ENCODE measurements at regions not wholly inside any gene's neighbourhood (a gene's known extent, or its start where the extent isn't known, plus 50 kb on each side); places are given as distances from the start of the nearest gene placed in this dataset.

DNA sequence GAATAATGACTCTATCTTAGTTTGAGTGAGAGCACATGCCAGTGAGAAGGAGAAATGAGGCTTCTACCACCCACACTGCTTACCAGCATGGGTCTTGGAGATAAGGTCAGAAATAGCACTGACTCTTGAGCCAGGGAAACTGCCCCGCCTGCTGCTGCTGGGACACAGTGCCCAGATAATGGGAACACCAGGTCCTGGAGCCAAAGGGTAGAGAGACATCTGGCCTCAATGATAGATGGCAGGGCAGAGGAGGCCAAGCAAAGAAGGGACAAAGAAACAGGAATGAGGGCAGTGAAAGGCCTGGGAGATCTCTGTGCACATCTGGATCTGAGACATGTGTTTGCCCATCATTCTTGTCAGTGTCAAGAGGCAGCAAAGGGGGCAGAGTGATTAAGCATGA, 97.4 kb downstream of the MIS18A start:
- peaks cover 37% of the 10 kb centered on the region for H3K27me3 ChIP-seq (replicated peaks; ENCODE audit: insufficient read depth, low read depth, low read length, poor library complexity)
- DNase-seq (ENCODE audit: low spot score), result no peak
- no TSS peak for BruUV-seq (replicated peaks)
- TF ChIP-seq EZH2 (IDR thresholded peaks at IDR 0.05; ENCODE audit: borderline replicate concordance, low read depth, low read length, poor library complexity, severe bottlenecking) (no peak), CTCF (conservative IDR thresholded peaks at IDR 0.05; ENCODE audit: low read depth, low read length) (no peak)
- no peak overlapping the region for H3K27ac ChIP-seq (ENCODE audit: low read depth, low read length, poor library complexity, severe bottlenecking)
- intact Hi-C loops (cut with micrococcal nuclease; ENCODE audit: unreplicated experiment), result no loop called here
- H3K4me3 ChIP-seq (ENCODE audit: low read depth, low read length, poor library complexity, severe bottlenecking), result no peak overlapping the region
- no peaks in the 10 kb centered on the region for H3K9me3 ChIP-seq (ENCODE audit: low read depth, low read length, poor library complexity, severe bottlenecking)
- CTCF ChIA-PET, result no interaction called here
- POLR2A ChIA-PET (ENCODE audit: low non-redundant PET), result no interaction called here
- H3K4me1 ChIP-seq (ENCODE audit: insufficient read depth, low read length, poor library complexity, severe bottlenecking), result no peaks in the 10 kb centered on the region
- no peaks in the 10 kb centered on the region for H3K36me3 ChIP-seq (ENCODE audit: insufficient read depth, low read length, poor library complexity, severe bottlenecking)

GRCh38 chr21:32174819-32175218, 104.0 kb downstream of the MIS18A start:
- no peaks in the 10 kb centered on the region for H3K9me3 ChIP-seq (ENCODE audit: low read depth, low read length, poor library complexity, severe bottlenecking)
- POLR2A ChIA-PET (ENCODE audit: low non-redundant PET), result no interaction called here
- TF ChIP-seq CTCF (conservative IDR thresholded peaks at IDR 0.05; ENCODE audit: low read depth, low read length), result no peak
- TF ChIP-seq EZH2 (IDR thresholded peaks at IDR 0.05; ENCODE audit: borderline replicate concordance, low read depth, low read length, poor library complexity, severe bottlenecking), result no peak
- H3K4me1 ChIP-seq (ENCODE audit: insufficient read depth, low read length, poor library complexity, severe bottlenecking), result no peaks in the 10 kb centered on the region
- H3K27ac ChIP-seq (ENCODE audit: low read depth, low read length, poor library complexity, severe bottlenecking), result no peak overlapping the region
- DNase-seq (ENCODE audit: low spot score), result no peak
- CTCF ChIA-PET, result no interaction called here
- H3K27me3 ChIP-seq (replicated peaks; ENCODE audit: insufficient read depth, low read depth, low read length, poor library complexity), result peaks cover 44% of the 10 kb centered on the region
- BruUV-seq (replicated peaks), result no TSS peak
- no peak overlapping the region for H3K4me3 ChIP-seq (ENCODE audit: low read depth, low read length, poor library complexity, severe bottlenecking)
- intact Hi-C loops (cut with micrococcal nuclease; ENCODE audit: unreplicated experiment), result no loop called here
- H3K36me3 ChIP-seq (ENCODE audit: insufficient read depth, low read length, poor library complexity, severe bottlenecking), result no peaks in the 10 kb centered on the region

GRCh38 chr21:32173121-32173724, 105.6 kb downstream of the MIS18A start:
- DNase-seq (ENCODE audit: low spot score), result no peak
- Histone ChIP-seq H3K9me3 (ENCODE audit: low read depth, low read length, poor library complexity, severe bottlenecking) (no peaks in the 10 kb centered on the region), H3K27me3 (replicated peaks; ENCODE audit: insufficient read depth, low read depth, low read length, poor library complexity) (peaks cover 35% of the 10 kb centered on the region), H3K36me3 (ENCODE audit: insufficient read depth, low read length, poor library complexity, severe bottlenecking) (no peaks in the 10 kb centered on the region), H3K4me1 (ENCODE audit: insufficient read depth, low read length, poor library complexity, severe bottlenecking) (no peaks in the 10 kb centered on the region), H3K27ac (ENCODE audit: low read depth, low read length, poor library complexity, severe bottlenecking) (no peak overlapping the region), H3K4me3 (ENCODE audit: low read depth, low read length, poor library complexity, severe bottlenecking) (no peak overlapping the region)
- ChIA-PET CTCF (no interaction called here), POLR2A (ENCODE audit: low non-redundant PET) (no interaction called here)
- TF ChIP-seq EZH2 (IDR thresholded peaks at IDR 0.05; ENCODE audit: borderline replicate concordance, low read depth, low read length, poor library complexity, severe bottlenecking) (no peak), CTCF (conservative IDR thresholded peaks at IDR 0.05; ENCODE audit: low read depth, low read length) (no peak)
- intact Hi-C loops (cut with micrococcal nuclease; ENCODE audit: unreplicated experiment), result no loop called here
- no TSS peak for BruUV-seq (replicated peaks)

Data from A673 (cell line).